Right lobe of liver (tissue), 6 donors: ENCODE measurements at regions not wholly inside any gene's neighbourhood (a gene's known extent, or its start where the extent isn't known, plus 50 kb on each side); places are given as distances from the start of the nearest gene placed in this dataset.

ENCODE experiments used
- ATAC-seq, 4 donors: fragments of 200-7000 bp; cut with Tn5 transposase; one replicate each; pipeline ENCODE4 v1.9.1; 2020; ENCODE audit warnings: mild to moderate bottlenecking in 4 of 4, moderate library complexity in 4 of 4
- DNase-seq, 3 donors: peaks; one replicate each; pipeline ENCODE4 v3.0.0-alpha.2; 2020
- H3K27ac ChIP-seq, 3 donors: fragments of 200-600 bp; one replicate each; pipeline ENCODE4 v1.8.0; 2022
- H3K27me3 ChIP-seq, 2 donors: fragments of 200-600 bp; one replicate each; pipeline ENCODE4 v1.8.0; 2022
- H3K36me3 ChIP-seq, 4 donors: fragments of 200-600 bp; sonication (generic) in 1 of 4; one replicate each; pipeline versions ENCODE4 v1.5.1 to v1.8.0; 2017 to 2022; ENCODE audit warnings: control low read depth in 1 of 4
- H3K4me1 ChIP-seq, 4 donors: fragments of 200-600 bp; sonication (generic) in 1 of 4; one replicate each; pipeline versions ENCODE4 v1.5.1 to v1.8.0; 2017 to 2022; ENCODE audit warnings: control low read depth in 1 of 4
- H3K4me3 ChIP-seq, 3 donors: fragments of 200-600 bp; one replicate each; pipeline ENCODE4 v1.8.0; 2022
- H3K9me3 ChIP-seq, 4 donors: fragments of 200-600 bp; sonication (generic) in 1 of 4; one replicate each; pipeline versions ENCODE4 v1.5.1 to v1.8.0; 2017 to 2022; ENCODE audit warnings: control low read depth in 1 of 4
- CTCF ChIP-seq, 4 donors: fragments of 200-600 bp in 3 of 4; fragments of 450-650 bp in 1 of 4; IDR thresholded peaks; one replicate each; pipeline versions ENCODE4 v1.5.1 to v1.8.0; 2016 to 2022; ENCODE audit warnings: antibody characterized with exemption in 4 of 4, mild to moderate bottlenecking in 2 of 4
- POLR2A ChIP-seq: fragments of 450-650 bp; IDR thresholded peaks from one replicate; pipeline ENCODE4 v1.6.1; 2017; ENCODE audit warnings: antibody characterized with exemption, mild to moderate bottlenecking
- WGBS: methylation state at CpG from one replicate; pipeline ENCODE4 v1.1.6; 2018; ENCODE audit warnings: low coverage, low lambda C conversion rate; ENCODE audit not compliant: insufficient coverage; ENCODE audit errors: missing lambda C conversion rate; 5-methylcytosine and 5-hydroxymethylcytosine counted together
- intact Hi-C, 2 donors: fragments of 100-400 bp; cut with DNase I; formaldehyde crosslinking; loops; one replicate each; pipeline versions ENCODE4 v1.11.2 to v1.14.1; 2022
- donor health status: DM: no; HTN: yes; CAD: no.
- donor health status: DM: no; HTN: no; CAD: no.
- donor health status: DM: no; HTN: no; CAD: no.
- donor health status: DM: no; HTN: yes; CAD: no.
- donor health status: DM: no; HTN: yes; CAD: no.

DNA sequence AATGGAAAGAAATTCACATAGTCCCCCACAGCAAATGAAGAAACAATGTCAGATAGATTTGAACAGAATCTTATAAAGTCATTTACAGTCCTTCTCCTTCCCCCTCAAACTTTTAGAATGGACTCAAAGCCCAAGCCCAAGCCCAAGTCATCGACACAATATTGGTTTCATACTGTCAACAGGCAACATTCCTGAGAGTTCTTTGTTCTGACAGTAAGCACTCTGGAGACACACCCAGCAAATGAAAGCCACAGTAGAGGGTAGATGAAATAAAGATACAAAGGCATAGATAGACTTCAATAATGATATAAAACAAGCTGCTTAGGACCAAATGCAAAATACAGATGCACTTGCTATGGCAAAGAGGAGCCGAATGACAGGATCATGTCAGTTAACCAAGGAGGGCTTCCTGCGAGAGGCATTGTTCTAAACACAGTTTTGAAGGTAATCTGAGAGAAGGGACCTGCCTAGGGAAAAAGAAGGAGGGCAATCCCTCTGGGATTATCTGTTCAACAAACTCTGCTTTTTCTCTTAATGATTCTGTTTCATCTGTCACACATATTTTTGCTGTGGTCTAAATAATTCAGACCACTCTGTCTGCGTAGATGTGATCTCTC is 97.1 kb upstream of the MAP4K3 start:
- Histone ChIP-seq H3K36me3 (no peaks in the 10 kb centered on the region), H3K9me3 (no peaks in the 10 kb centered on the region), H3K27me3 (no peaks in the 10 kb centered on the region), H3K27ac (no peak overlapping the region), H3K4me1 (no peaks in the 10 kb centered on the region), H3K4me3 (no peak overlapping the region)
- intact Hi-C loops = no loop called here
- WGBS = 82% methylated on average over 4 of the region's 4 CpGs
- DNase-seq (no peak), ATAC-seq (no peak)
- TF ChIP-seq POLR2A = no peak
- TF ChIP-seq CTCF (IDR thresholded peaks at IDR 0.05) = no peak

DNA sequence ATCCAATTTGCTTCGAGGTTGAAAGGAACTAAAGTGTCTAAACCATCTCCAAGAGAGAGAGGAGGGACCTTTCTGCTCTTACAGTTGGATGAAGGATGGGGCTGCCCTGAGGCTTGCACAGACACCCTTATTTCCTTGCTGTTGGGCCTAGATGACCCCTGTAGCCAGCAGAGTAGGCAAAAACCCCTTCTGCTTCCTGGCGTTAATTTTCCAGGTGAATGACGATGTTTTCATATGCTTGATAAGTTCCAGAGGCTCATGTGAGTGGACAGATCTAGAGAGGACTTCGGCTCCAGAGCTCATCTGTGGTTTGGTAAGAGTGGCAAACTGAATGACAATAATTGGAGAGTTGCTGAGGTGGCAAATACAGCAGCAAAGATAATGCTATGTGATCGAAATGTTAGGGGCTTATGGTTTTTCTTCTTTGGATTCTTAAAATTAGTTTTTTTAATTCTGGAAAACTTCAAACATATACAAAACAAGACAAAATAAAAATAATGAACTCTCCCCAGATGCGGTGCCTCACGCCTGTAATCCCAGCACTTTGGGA is 98.6 kb upstream of the MAP4K3 start:
- H3K4me1 ChIP-seq = no peaks in the 10 kb centered on the region
- 86% methylated on average over 7 of the region's 7 CpGs for WGBS
- no peak overlapping the region for H3K4me3 ChIP-seq
- H3K27me3 ChIP-seq = no peaks in the 10 kb centered on the region
- H3K27ac ChIP-seq = no peak overlapping the region
- DNase-seq = no peak
- ATAC-seq = no peak
- no peaks in the 10 kb centered on the region for H3K9me3 ChIP-seq
- TF ChIP-seq CTCF (IDR thresholded peaks at IDR 0.05) (no peak), POLR2A (no peak)
- intact Hi-C loops = no loop called here
- no peaks in the 10 kb centered on the region for H3K36me3 ChIP-seq

GRCh38 chr2:39537150-39537549 is 100.1 kb upstream of the MAP4K3 start:
- DNase-seq (no peak), ATAC-seq (no peak)
- intact Hi-C loops = no loop called here
- Histone ChIP-seq H3K4me3 (no peak overlapping the region), H3K36me3 (no peaks in the 10 kb centered on the region), H3K27me3 (no peaks in the 10 kb centered on the region), H3K27ac (no peak overlapping the region), H3K9me3 (no peaks in the 10 kb centered on the region), H3K4me1 (no peaks in the 10 kb centered on the region)
- 83% methylated on average over 3 of the region's 3 CpGs for WGBS
- TF ChIP-seq POLR2A (no peak), CTCF (IDR thresholded peaks at IDR 0.05) (no peak)

DNA sequence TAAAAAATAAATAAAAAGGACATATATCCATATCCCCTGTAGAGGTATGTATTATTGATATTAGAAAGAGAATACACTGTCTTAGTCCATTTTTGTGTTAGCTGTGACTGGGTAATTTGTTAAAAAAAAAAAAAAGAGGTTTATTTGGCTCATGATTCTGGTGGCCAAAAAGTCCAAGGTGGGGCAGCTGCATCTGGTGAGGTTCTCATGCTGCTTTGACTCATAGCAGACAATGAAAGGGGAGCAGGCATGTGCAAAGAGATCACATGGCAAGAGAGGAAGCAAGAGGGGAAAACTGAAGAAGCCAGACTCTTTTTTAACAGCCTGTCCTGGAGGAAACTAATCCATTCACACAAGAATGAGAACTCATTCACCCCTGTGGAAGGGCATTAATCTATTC is 101.6 kb upstream of the MAP4K3 start:
- Histone ChIP-seq H3K36me3 (no peaks in the 10 kb centered on the region), H3K4me1 (no peaks in the 10 kb centered on the region), H3K27me3 (no peaks in the 10 kb centered on the region), H3K4me3 (no peak overlapping the region), H3K9me3 (no peaks in the 10 kb centered on the region), H3K27ac (no peak overlapping the region)
- ATAC-seq = no peak
- DNase-seq = no peak
- no peak for TF ChIP-seq POLR2A
- TF ChIP-seq CTCF (IDR thresholded peaks at IDR 0.05) = no peak
- intact Hi-C loops = no loop called here

DNA sequence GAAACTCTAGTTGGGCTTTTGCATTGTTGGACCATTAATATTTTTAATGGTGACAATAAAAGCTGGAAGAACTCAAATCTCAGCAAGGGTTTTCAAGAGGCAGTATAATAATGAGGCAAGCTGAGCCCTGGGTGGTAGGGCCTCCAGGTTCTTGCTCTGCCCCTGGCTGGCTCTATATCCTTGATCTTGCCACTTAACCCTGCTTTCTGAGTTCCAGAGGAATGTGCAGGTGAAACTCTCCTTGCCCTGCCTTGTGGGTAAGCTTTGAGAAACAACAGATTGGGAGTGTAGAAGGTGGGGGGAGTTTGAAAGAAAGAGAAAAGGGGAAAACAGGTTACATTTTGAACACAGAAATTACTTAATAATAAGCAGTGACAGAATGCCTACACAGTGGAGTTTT is 103.3 kb upstream of the MAP4K3 start:
- Histone ChIP-seq H3K4me1 (no peaks in the 10 kb centered on the region), H3K27me3 (no peaks in the 10 kb centered on the region), H3K27ac (no peak overlapping the region), H3K9me3 (no peaks in the 10 kb centered on the region), H3K4me3 (no peak overlapping the region), H3K36me3 (no peaks in the 10 kb centered on the region)
- DNase-seq (no peak), ATAC-seq (no peak)
- TF ChIP-seq POLR2A (no peak), CTCF (IDR thresholded peaks at IDR 0.05) (no peak)
- intact Hi-C loops = no loop called here
